HepG2 (cell line): ENCODE measurements at regions not wholly inside any gene's neighbourhood (a gene's known extent, or its start where the extent isn't known, plus 50 kb on each side); places are given as distances from the start of the nearest gene placed in this dataset.

Experiments used
- ATAC-seq: fragments of 200-7000 bp; cut with Tn5 transposase; 3 replicates; pipeline ENCODE4 v1.9.1; 2020; ENCODE audit warnings: mild to moderate bottlenecking, moderate library complexity
- BruUV-seq: library from RNA; stranded (reverse); fragments of 400-500 nt; replicated peaks from 2 replicates; lab custom pipeline; 2021; lab: Mats Ljungman, UMichigan
- CTCF ChIA-PET: fragments of 300-600 bp; formaldehyde crosslinking; extraction: SDS; loops from one replicate; lab custom pipeline; 2021; ENCODE audit warnings: low total read pairs, inconsistent platforms, low intra/inter-chr PET ratio; lab: Yijun Ruan, JAX
- POLR2A ChIA-PET: fragments of 350-600 bp; sonication (Branson Sonifier 250); formaldehyde crosslinking; loops from one replicate; lab custom pipeline; 2020; ENCODE audit warnings: antibody characterized with exemption, inconsistent platforms; lab: Yijun Ruan, JAX
- DNase-seq: peaks from one replicate; pipeline ENCODE4 v3.0.0-alpha.2; 2015; ENCODE audit warnings: low spot score
- FAIRE-seq: peaks from 3 replicates; lab custom pipeline; 2011; peaks lifted over from hg19 to GRCh38; lab: Jason Lieb, UNC
- H2AFZ ChIP-seq: one replicate; pipeline ENCODE4 v1.6.1; 2011; ENCODE audit warnings: low read length, inconsistent platforms
- H3K27ac ChIP-seq: fragments of 300-600 bp; 3 replicates; pipeline ENCODE4 v1.8.0; 2011; ENCODE audit warnings: mixed run types, mild to moderate bottlenecking, mixed read lengths, low read length, inconsistent platforms; ENCODE audit not compliant: insufficient read depth; ENCODE audit errors: extremely low read length
- H3K27me3 ChIP-seq, 2 experiments: fragments of 200-600 bp in 1 of 2; 2 replicates in 1 of 2; 3 replicates in 1 of 2; pipeline versions ENCODE4 v1.6.0 to v1.8.0; 2011; ENCODE audit warnings: low read length in 2 of 2, mild to moderate bottlenecking in 2 of 2, moderate library complexity in 2 of 2, inconsistent platforms in 1 of 2; ENCODE audit not compliant: insufficient read depth in 2 of 2, control insufficient read depth in 1 of 2
- H3K36me3 ChIP-seq, 2 experiments: fragments of 200-600 bp in 1 of 2; replicated peaks in 1 of 2; 2 replicates in 1 of 2; 3 replicates in 1 of 2; pipeline versions ENCODE4 v1.5.1 to v1.8.0; 2011; ENCODE audit warnings: low read length in 2 of 2, inconsistent platforms in 1 of 2; ENCODE audit not compliant: insufficient read depth in 2 of 2, control insufficient read depth in 1 of 2
- H3K4me1 ChIP-seq: 2 replicates; pipeline ENCODE4 v1.5.1; 2012; ENCODE audit warnings: low read length, inconsistent platforms; ENCODE audit not compliant: insufficient read depth
- H3K4me2 ChIP-seq: 2 replicates; pipeline ENCODE4 v1.6.0; 2011; ENCODE audit warnings: low read depth, low read length, inconsistent platforms
- H3K4me3 ChIP-seq, 3 experiments: fragments of 200-600 bp in 1 of 3; sonication (generic), shearing (Covaris generic) in 1 of 3; replicated peaks in 1 of 3; 2 replicates each; pipeline ENCODE4 v1.5.1; 2011 to 2016; ENCODE audit warnings: low read length in 3 of 3, inconsistent platforms in 2 of 3, low read depth in 2 of 3, mild to moderate bottlenecking in 2 of 3, control low read depth in 1 of 3, mixed read lengths in 1 of 3; ENCODE audit not compliant: insufficient read depth in 1 of 3
- H3K79me2 ChIP-seq: one replicate; pipeline ENCODE4 v1.6.1; 2011; ENCODE audit warnings: low read length, inconsistent platforms; ENCODE audit not compliant: insufficient read depth
- H3K9ac ChIP-seq: 2 replicates; pipeline ENCODE4 v1.6.0; 2011; ENCODE audit warnings: mild to moderate bottlenecking, low read depth, low read length, inconsistent platforms; ENCODE audit not compliant: insufficient read depth
- H3K9me3 ChIP-seq: 2 replicates; pipeline ENCODE4 v1.5.1; 2012; ENCODE audit warnings: mild to moderate bottlenecking, low read length
- H4K20me1 ChIP-seq: 2 replicates; pipeline ENCODE4 v1.6.0; 2011; ENCODE audit warnings: inconsistent platforms, mild to moderate bottlenecking, low read length, moderate library complexity; ENCODE audit not compliant: insufficient read depth
- ELF3 ChIP-seq: IDR thresholded peaks from 2 replicates; pipeline ENCODE4 v1.6.1; 2016; ENCODE audit warnings: missing genetic modification reagents, missing compliant biosample characterization
- ELF4 ChIP-seq: sonication (generic); formaldehyde crosslinking; IDR thresholded peaks from 2 replicates; pipeline ENCODE4 v1.5.0; 2020; ENCODE audit warnings: missing genetic modification reagents, mild to moderate bottlenecking, moderate library complexity, borderline replicate concordance
- HINFP ChIP-seq: sonication (generic); formaldehyde crosslinking; IDR thresholded peaks from 2 replicates; pipeline ENCODE4 v1.4.0; 2020; ENCODE audit warnings: low read depth, mild to moderate bottlenecking, missing genetic modification reagents
- ISL2 ChIP-seq: sonication (generic); formaldehyde crosslinking; IDR thresholded peaks from 2 replicates; pipeline ENCODE4 v1.5.0; 2020; ENCODE audit warnings: missing genetic modification reagents
- KDM5B ChIP-seq: sonication (generic); formaldehyde crosslinking; IDR thresholded peaks from 2 replicates; pipeline ENCODE4 v1.4.0; 2020; ENCODE audit warnings: missing genetic modification reagents, mild to moderate bottlenecking, borderline replicate concordance
- MXI1 ChIP-seq: IDR thresholded peaks from 3 replicates; pipeline ENCODE4 v1.6.1; 2012; ENCODE audit warnings: low read depth, low read length, inconsistent platforms, borderline replicate concordance
- NFAT5 ChIP-seq: sonication (generic); formaldehyde crosslinking; IDR thresholded peaks from 2 replicates; pipeline ENCODE4 v1.4.0; 2020; ENCODE audit warnings: missing genetic modification reagents
- SMARCC2 ChIP-seq: fragments of 450-650 bp; IDR thresholded peaks from 2 replicates; pipeline ENCODE4 v1.6.1; 2017; ENCODE audit warnings: antibody characterized with exemption, mild to moderate bottlenecking
- TAF15 ChIP-seq: fragments of 200-400 bp; formaldehyde crosslinking; IDR thresholded peaks from one replicate; pipeline ENCODE4 v1.6.1; 2018; ENCODE audit warnings: mild to moderate bottlenecking, low read depth, low read length; ENCODE audit not compliant: poor library complexity, severe bottlenecking
- ZFAT ChIP-seq: sonication (generic); formaldehyde crosslinking; conservative IDR thresholded peaks from 2 replicates; pipeline ENCODE4 v1.8.1; 2023; ENCODE audit warnings: missing genetic modification reagents, inconsistent platforms
- ZKSCAN5 ChIP-seq: sonication (generic); formaldehyde crosslinking; IDR thresholded peaks from 2 replicates; pipeline ENCODE4 v1.5.1; 2020; ENCODE audit warnings: mild to moderate bottlenecking, missing genetic modification reagents
- ZNF225 ChIP-seq: sonication (generic); formaldehyde crosslinking; IDR thresholded peaks from 2 replicates; pipeline ENCODE4 v1.4.0; 2020; ENCODE audit warnings: mild to moderate bottlenecking, missing genetic modification reagents
- ZNF337 ChIP-seq: sonication (generic); formaldehyde crosslinking; IDR thresholded peaks from 2 replicates; pipeline ENCODE4 v1.5.1; 2020; ENCODE audit warnings: missing genetic modification reagents, low read depth, mild to moderate bottlenecking, borderline replicate concordance
- ZNF382 ChIP-seq: sonication (generic); formaldehyde crosslinking; IDR thresholded peaks from 2 replicates; pipeline ENCODE4 v1.5.0; 2020; ENCODE audit warnings: missing genetic modification reagents, mild to moderate bottlenecking, borderline replicate concordance
- WGBS: methylation state at CpG from one replicate; pipeline ENCODE4 v1.1.6; 2017; ENCODE audit warnings: low lambda C conversion rate; 5-methylcytosine and 5-hydroxymethylcytosine counted together
- in situ Hi-C: cut with HindIII; loops from 2 replicates; pipeline ENCODE4 v1.10.0; 2017; ENCODE audit warnings: low pct_unique_long_range_greater_than_20kb; ENCODE audit not compliant: extremely low pct_ligation_motif_present
- intact Hi-C: fragments of 100-400 bp; cut with micrococcal nuclease; formaldehyde crosslinking; loops from one replicate; pipeline ENCODE4 v1.10.0; 2022; ENCODE audit not compliant: unreplicated experiment

GRCh38 chr4:136881666-136882065 lies 650.6 kb downstream of the PCDH18 start:
- Histone ChIP-seq H3K9ac (no peak overlapping the region), H2AFZ (no peak overlapping the region), H3K79me2 (no peaks in the 10 kb centered on the region), H3K36me3 (no peaks in the 10 kb centered on the region), H3K27ac (no peak overlapping the region), H4K20me1 (no peaks in the 10 kb centered on the region), H3K9me3 (no peaks in the 10 kb centered on the region), H3K27me3 (no peaks in the 10 kb centered on the region), H3K4me3 (no peak overlapping the region), H3K4me2 (no peak overlapping the region), H3K4me1 (no peaks in the 10 kb centered on the region)
- FAIRE-seq (no peak), ATAC-seq (no peak), DNase-seq (no peak)
- in situ Hi-C loops, result no loop called here
- CTCF ChIA-PET, result no interaction called here
- POLR2A ChIA-PET, result no interaction called here
- BruUV-seq, result no TSS peak
- TF ChIP-seq KDM5B (CRISPR knock-in tag) (no peak), ZNF337 (CRISPR knock-in tag) (no peak), ZFAT (CRISPR knock-in tag) (no peak), ISL2 (CRISPR knock-in tag) (no peak)
- 3% methylated on average over 2 of the region's 2 CpGs for WGBS
- intact Hi-C loops, result no loop called here

- H3K36me3 ChIP-seq, result no peaks in the 10 kb centered on the region
- no peaks in the 10 kb centered on the region for H4K20me1 ChIP-seq
- no peak overlapping the region for H3K27ac ChIP-seq
- H3K9me3 ChIP-seq, result no peaks in the 10 kb centered on the region
- H3K4me3 ChIP-seq, result no peak overlapping the region
- H2AFZ ChIP-seq, result no peak overlapping the region
- ChIA-PET CTCF (no interaction called here), POLR2A (no interaction called here)
- no peaks in the 10 kb centered on the region for H3K79me2 ChIP-seq
- H3K4me2 ChIP-seq, result no peak overlapping the region
- in situ Hi-C loops, result no loop called here
- no peaks in the 10 kb centered on the region for H3K27me3 ChIP-seq
- 0% methylated on average over 1 of the region's 1 CpG for WGBS
- BruUV-seq, result no TSS peak
- no peak overlapping the region for H3K9ac ChIP-seq
- no peak for DNase-seq
- no peak for ATAC-seq
- H3K4me1 ChIP-seq, result no peaks in the 10 kb centered on the region
- no peak for FAIRE-seq
- intact Hi-C loops, result no loop called here
- no peak for TF ChIP-seq ELF3 (CRISPR knock-in tag)
- TF ChIP-seq TAF15, result no peak
- no peak for TF ChIP-seq ZKSCAN5 (CRISPR knock-in tag)
- no peak for TF ChIP-seq MXI1
- no peak for TF ChIP-seq SMARCC2
- TF ChIP-seq ELF4, result no peak
- TF ChIP-seq ZNF382, result no peak
- TF ChIP-seq NFAT5 (CRISPR knock-in tag), result no peak
- no peak for TF ChIP-seq ZNF225
- TF ChIP-seq HINFP (CRISPR knock-in tag), result no peak
These were observed 658.7 kb downstream of the PCDH18 start for GRCh38 chr4:136873555-136873954.
